Renal cortical epithelial cell (primary cell): ENCODE measurements at regions not wholly inside any gene's neighbourhood (a gene's known extent, or its start where the extent isn't known, plus 50 kb on each side); places are given as distances from the start of the nearest gene placed in this dataset.
"Not testable (repeated sequence)": the region's sequence is repeated elsewhere in the genome, so short reads cannot be mapped to it uniquely, and the experiment has no call there.

Experiments used
- DNase-seq: peaks from one replicate; pipeline ENCODE4 v3.0.0-alpha.2; 2011; ENCODE audit warnings: low read depth

- no peak for DNase-seq
These were observed 104.0 kb upstream of the MAN1A1 start for GRCh38 chr6:119453242-119454200.

GRCh38 chr6:119449331-119450156 is 100.0 kb upstream of the MAN1A1 start:
- no peak for DNase-seq

GRCh38 chr6:119447921-119448320 is 98.4 kb upstream of the MAN1A1 start:
- DNase-seq: no peak

- peak; percentile 87 for DNase-seq
These were observed 97.0 kb upstream of the MAN1A1 start for GRCh38 chr6:119446609-119447008.

GRCh38 chr6:119446115-119446554 is 96.6 kb upstream of the MAN1A1 start:
- peak; percentile 66 for DNase-seq

GRCh38 chr6:119445666-119446065 is 96.1 kb upstream of the MAN1A1 start:
- DNase-seq: no peak

GRCh38 chr6:119444642-119445557 is 95.3 kb upstream of the MAN1A1 start:
- DNase-seq: peak; percentile 15

GRCh38 chr6:119443993-119444641 is 94.6 kb upstream of the MAN1A1 start:
- DNase-seq: peak; percentile 8

GRCh38 chr6:119442776-119443184 is 93.2 kb upstream of the MAN1A1 start:
- DNase-seq: no peak

GRCh38 chr6:119440953-119441352 is 91.4 kb upstream of the MAN1A1 start:
- no peak for DNase-seq

GRCh38 chr6:119436583-119436982 is 87.0 kb upstream of the MAN1A1 start:
- DNase-seq: no peak

- DNase-seq: no peak
These were observed 82.2 kb upstream of the MAN1A1 start for GRCh38 chr6:119431799-119432198.

- peak; percentile 29 for DNase-seq
These were observed 81.2 kb upstream of the MAN1A1 start for GRCh38 chr6:119430805-119431204.

- no peak for DNase-seq
These were observed 79.1 kb upstream of the MAN1A1 start for GRCh38 chr6:119428633-119429032.

- no peak for DNase-seq
These were observed 77.1 kb upstream of the MAN1A1 start for GRCh38 chr6:119426619-119427018.

GRCh38 chr6:119423996-119424395 is 74.4 kb upstream of the MAN1A1 start:
- no peak for DNase-seq

- DNase-seq: not testable (repeated sequence)
These were observed 68.5 kb upstream of the MAN1A1 start for GRCh38 chr6:119418084-119418483.

- DNase-seq: no peak
These were observed 57.6 kb upstream of the MAN1A1 start for GRCh38 chr6:119407156-119407555.

GRCh38 chr6:119405114-119405513 is 55.6 kb upstream of the MAN1A1 start:
- not testable (repeated sequence) for DNase-seq
